SK-N-MC (cell line): ENCODE measurements at regions not wholly inside any gene's neighbourhood (a gene's known extent, or its start where the extent isn't known, plus 50 kb on each side); places are given as distances from the start of the nearest gene placed in this dataset.

Experiments
- EZH2 ChIP-seq: fragments of 200-600 bp; sonication (generic); IDR thresholded peaks from one replicate; pipeline ENCODE4 v1.6.1; 2017; ENCODE audit warnings: antibody characterized with exemption
- POLR2AphosphoS5 ChIP-seq: IDR thresholded peaks from 2 replicates; pipeline ENCODE4 v1.6.1; 2012; ENCODE audit warnings: mild to moderate bottlenecking, low read depth, low read length, borderline replicate concordance

- TF ChIP-seq POLR2AphosphoS5 (no peak), EZH2 (no peak)
Measured at GRCh38 chr6:110527516-110527915, 51.1 kb upstream of the SLC22A16 start.
